Right cardiac atrium (tissue), 5 donors: ENCODE measurements at regions not wholly inside any gene's neighbourhood (a gene's known extent, or its start where the extent isn't known, plus 50 kb on each side); places are given as distances from the start of the nearest gene placed in this dataset.

Experiments used
- ATAC-seq, 2 donors: fragments of 200-7000 bp; cut with Tn5 transposase; one replicate each; pipeline versions ENCODE4 v1.8.0 to v1.9.1; 2020; ENCODE audit warnings: moderate library complexity in 2 of 2, mild to moderate bottlenecking in 1 of 2
- DNase-seq, 3 donors: peaks; one replicate each; pipeline ENCODE4 v3.0.0-alpha.2; 2020
- H3K27ac ChIP-seq: one replicate; pipeline ENCODE4 v1.5.1; 2013; ENCODE audit warnings: mild to moderate bottlenecking, low read length, control low read depth, moderate library complexity
- H3K27me3 ChIP-seq: one replicate; pipeline ENCODE4 v1.6.1; 2013; ENCODE audit not compliant: control insufficient read depth, insufficient read depth
- H3K4me1 ChIP-seq: one replicate; pipeline ENCODE4 v1.6.1; 2013; ENCODE audit warnings: low read length; ENCODE audit not compliant: control insufficient read depth, insufficient read depth
- H3K4me3 ChIP-seq: one replicate; pipeline ENCODE4 v1.5.1; 2013; ENCODE audit warnings: low read length, control low read depth
- H3K9me3 ChIP-seq: one replicate; pipeline ENCODE4 v1.6.1; 2013; ENCODE audit warnings: low read length; ENCODE audit not compliant: control insufficient read depth
- WGBS: extraction: QIAGEN DNeasy Blood & Tissue Kit; methylation state at CpG from one replicate; pipeline ENCODE4 v1.1.7; 2013; 5-methylcytosine and 5-hydroxymethylcytosine counted together
- intact Hi-C, 4 donors: fragments of 100-400 bp; cut with DNase I; formaldehyde crosslinking; loops; one replicate each; pipeline versions ENCODE4 v1.11.0 to v1.14.0; 2022 to 2023
- donor health status: healthy with polysubstance abuse.
- donor health status: DM: no; HTN: yes; CAD: no.
- donor health status: DM: no; HTN: no; CAD: no.
- donor health status: DM: no; HTN: yes; CAD: no; lungs with severe emphysema.
- donor health status: DM: yes; HTN: yes; CAD: no.

DNA sequence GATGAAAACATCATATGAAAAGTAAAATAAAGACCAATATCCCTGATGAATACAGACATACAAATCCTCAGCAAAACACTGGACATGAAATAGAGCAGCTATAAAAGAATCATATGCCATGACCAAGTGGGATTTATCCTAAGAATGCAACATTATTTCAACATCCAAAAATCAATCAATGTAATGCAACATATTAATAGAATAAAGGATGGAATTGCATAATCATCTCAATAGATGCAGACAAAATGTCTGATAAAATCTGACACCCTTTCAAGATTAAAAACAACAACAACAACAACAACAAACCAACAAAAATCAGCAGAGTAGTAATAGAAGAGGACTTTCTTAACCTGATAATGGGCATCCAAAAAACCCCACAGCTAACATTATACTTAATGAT is 63.8 kb upstream of the IL1R1 start:
- H3K27ac ChIP-seq, result no peak overlapping the region
- no peaks in the 10 kb centered on the region for H3K27me3 ChIP-seq
- H3K4me1 ChIP-seq, result peaks cover 4% of the 10 kb centered on the region
- no peaks in the 10 kb centered on the region for H3K9me3 ChIP-seq
- intact Hi-C loops, result loop anchor here in 1 of 4 donors (10.0 kb wide), 1 partner anchor 66 kb away; the partner anchor contains the start of gene IL1R1
- DNase-seq (no peak), ATAC-seq (no peak)
- H3K4me3 ChIP-seq, result no peak overlapping the region

DNA sequence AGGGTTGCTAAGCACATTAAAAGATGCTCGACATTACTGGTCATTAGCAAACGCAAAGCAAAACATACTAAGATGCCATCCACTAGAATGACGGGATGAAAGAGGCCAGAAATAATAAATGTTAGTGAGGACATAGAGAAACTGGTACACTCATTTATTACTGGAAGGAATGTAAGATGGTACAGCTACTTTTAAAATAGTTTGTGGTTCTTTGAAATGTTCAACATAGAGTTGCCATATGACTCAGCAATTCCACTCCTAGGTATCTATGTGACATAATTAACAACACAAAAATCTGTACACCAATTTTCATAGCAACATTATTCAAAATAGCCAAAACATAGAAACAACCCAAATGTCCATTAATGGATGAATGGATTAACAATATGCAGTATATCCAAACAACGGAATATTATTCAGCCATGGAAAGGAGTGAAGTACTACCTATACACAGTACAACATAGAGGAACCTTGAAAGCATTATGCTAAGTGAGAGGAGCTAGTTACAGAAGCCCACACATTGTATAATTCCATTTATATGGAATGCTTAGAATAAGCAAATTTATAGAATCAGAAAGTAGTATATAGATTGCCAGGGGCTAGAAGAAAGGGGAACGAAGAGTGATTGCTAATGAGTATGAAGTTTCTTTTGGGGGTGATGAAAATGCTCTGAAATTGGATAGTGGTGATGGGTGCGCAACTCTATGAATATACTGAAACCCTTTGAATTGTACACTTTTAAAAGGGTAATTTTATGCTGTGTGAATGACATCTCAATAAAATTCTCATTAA is 61.9 kb upstream of the IL1R1 start:
- Histone ChIP-seq H3K9me3 (no peaks in the 10 kb centered on the region), H3K27me3 (no peaks in the 10 kb centered on the region), H3K4me3 (no peak overlapping the region), H3K4me1 (peaks cover 4% of the 10 kb centered on the region), H3K27ac (no peak overlapping the region)
- no peak for ATAC-seq
- intact Hi-C loops, result no loop called here
- DNase-seq, result no peak
- WGBS, result 96% methylated on average over 6 of the region's 6 CpGs

DNA sequence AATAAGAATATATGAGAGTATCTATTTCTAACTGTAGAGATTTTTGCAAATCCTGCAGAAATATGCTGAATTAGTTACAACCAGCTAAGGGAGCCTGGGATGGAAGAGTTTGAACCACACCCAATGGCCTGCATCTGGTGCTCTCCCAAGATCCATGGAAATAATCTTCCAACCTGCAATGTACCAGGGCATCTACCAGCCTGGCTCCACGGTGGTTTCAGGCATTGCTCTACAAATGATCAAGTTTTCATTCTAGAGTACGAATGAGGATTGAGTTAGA is 61.4 kb upstream of the IL1R1 start:
- ATAC-seq, result no peak
- WGBS, result 83% methylated on average over 2 of the region's 2 CpGs
- DNase-seq, result no peak
- H3K4me1 ChIP-seq, result peaks cover 4% of the 10 kb centered on the region
- no peaks in the 10 kb centered on the region for H3K27me3 ChIP-seq
- intact Hi-C loops, result no loop called here
- no peak overlapping the region for H3K4me3 ChIP-seq
- no peak overlapping the region for H3K27ac ChIP-seq
- no peaks in the 10 kb centered on the region for H3K9me3 ChIP-seq

DNA sequence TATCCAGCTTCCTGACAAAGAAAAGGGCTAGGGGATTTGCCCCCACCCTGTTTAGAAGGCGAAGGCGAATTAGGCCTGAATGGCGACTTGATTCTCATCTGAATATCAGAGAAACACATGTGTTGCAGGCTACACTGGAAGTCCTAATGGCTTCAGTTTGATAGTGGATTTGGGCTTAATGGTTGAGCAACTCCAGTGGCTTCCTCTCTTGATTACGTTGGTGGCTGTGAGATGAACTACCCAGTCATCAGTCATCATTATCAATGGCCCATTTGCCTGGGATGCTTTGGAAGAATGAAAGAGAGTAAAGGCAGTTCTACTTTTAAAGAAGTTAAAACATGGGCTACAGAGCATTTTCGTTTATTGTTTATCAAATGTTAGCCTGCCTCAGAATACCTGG is 60.9 kb upstream of the IL1R1 start:
- Histone ChIP-seq H3K9me3 (no peaks in the 10 kb centered on the region), H3K27ac (no peak overlapping the region), H3K4me1 (peaks cover 4% of the 10 kb centered on the region), H3K27me3 (no peaks in the 10 kb centered on the region), H3K4me3 (no peak overlapping the region)
- WGBS, result 88% methylated on average over 5 of the region's 5 CpGs
- DNase-seq, result no peak
- ATAC-seq, result no peak
- intact Hi-C loops, result no loop called here

GRCh38 chr2:102082571-102083392 is 59.8 kb upstream of the IL1R1 start:
- Histone ChIP-seq H3K27me3 (no peaks in the 10 kb centered on the region), H3K4me3 (no peak overlapping the region), H3K4me1 (peaks cover 4% of the 10 kb centered on the region), H3K9me3 (no peaks in the 10 kb centered on the region), H3K27ac (peak overlapping the region; percentile 86)
- no peak for DNase-seq
- intact Hi-C loops, result no loop called here
- peak; percentile 79 to 91 for ATAC-seq
- WGBS, result 29% methylated on average over 10 of the region's 10 CpGs

DNA sequence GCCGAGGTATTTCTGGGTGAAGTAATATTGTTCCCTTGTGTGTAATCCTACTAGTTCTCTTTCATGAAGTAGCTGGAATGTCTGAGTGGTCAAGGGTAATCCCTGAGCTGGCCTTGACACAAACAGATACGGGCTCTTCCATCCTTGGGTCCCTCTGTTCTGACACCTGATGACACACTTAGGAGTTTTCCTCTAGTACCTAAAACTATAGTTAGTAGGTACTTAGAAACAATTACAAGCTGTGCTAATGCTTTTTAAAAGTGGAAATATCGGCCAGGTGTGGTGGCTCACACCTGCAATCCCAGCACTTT is 59.2 kb upstream of the IL1R1 start:
- Histone ChIP-seq H3K4me3 (no peak overlapping the region), H3K9me3 (no peaks in the 10 kb centered on the region), H3K4me1 (peaks cover 4% of the 10 kb centered on the region), H3K27ac (no peak overlapping the region), H3K27me3 (no peaks in the 10 kb centered on the region)
- intact Hi-C loops, result no loop called here
- DNase-seq (no peak), ATAC-seq (no peak)
- 91% methylated on average over 3 of the region's 3 CpGs for WGBS

- DNase-seq (no peak), ATAC-seq (no peak)
- intact Hi-C loops, result no loop called here
- Histone ChIP-seq H3K9me3 (no peaks in the 10 kb centered on the region), H3K27me3 (no peaks in the 10 kb centered on the region), H3K27ac (no peak overlapping the region), H3K4me1 (peaks cover 4% of the 10 kb centered on the region), H3K4me3 (no peak overlapping the region)
- 72% methylated on average over 2 of the region's 2 CpGs for WGBS
Measured at GRCh38 chr2:102084651-102085050, 57.9 kb upstream of the IL1R1 start.

DNA sequence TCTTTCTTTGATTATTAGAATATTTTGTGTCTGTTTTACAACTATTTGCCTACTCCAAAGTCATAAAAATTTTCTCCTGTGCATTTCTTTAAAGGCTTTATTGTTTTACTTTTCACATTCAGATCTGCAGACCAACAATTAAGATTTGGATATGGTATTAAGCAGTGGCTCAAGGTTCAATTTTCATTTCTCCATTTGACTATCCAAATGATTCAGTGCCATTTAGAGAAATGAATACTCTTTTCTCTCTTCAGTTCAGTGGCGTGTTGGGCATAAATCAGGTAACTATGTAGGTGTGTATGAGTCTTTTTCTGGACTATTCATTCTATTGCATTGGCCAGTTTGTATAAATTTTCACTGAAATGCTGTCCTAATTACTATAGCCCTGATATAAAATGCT is 57.3 kb upstream of the IL1R1 start:
- Histone ChIP-seq H3K27me3 (no peaks in the 10 kb centered on the region), H3K9me3 (no peaks in the 10 kb centered on the region), H3K27ac (no peak overlapping the region), H3K4me1 (peaks cover 4% of the 10 kb centered on the region), H3K4me3 (no peak overlapping the region)
- 93% methylated on average over 1 of the region's 1 CpG for WGBS
- intact Hi-C loops, result no loop called here
- ATAC-seq, result no peak
- no peak for DNase-seq

- Histone ChIP-seq H3K27me3 (no peaks in the 10 kb centered on the region), H3K9me3 (no peaks in the 10 kb centered on the region), H3K4me3 (no peak overlapping the region), H3K4me1 (peaks cover 4% of the 10 kb centered on the region), H3K27ac (no peak overlapping the region)
- 69% methylated on average over 6 of the region's 6 CpGs for WGBS
- ATAC-seq, result no peak
- DNase-seq, result no peak
- intact Hi-C loops, result no loop called here
Measured at GRCh38 chr2:102086150-102086872, 56.2 kb upstream of the IL1R1 start.

DNA sequence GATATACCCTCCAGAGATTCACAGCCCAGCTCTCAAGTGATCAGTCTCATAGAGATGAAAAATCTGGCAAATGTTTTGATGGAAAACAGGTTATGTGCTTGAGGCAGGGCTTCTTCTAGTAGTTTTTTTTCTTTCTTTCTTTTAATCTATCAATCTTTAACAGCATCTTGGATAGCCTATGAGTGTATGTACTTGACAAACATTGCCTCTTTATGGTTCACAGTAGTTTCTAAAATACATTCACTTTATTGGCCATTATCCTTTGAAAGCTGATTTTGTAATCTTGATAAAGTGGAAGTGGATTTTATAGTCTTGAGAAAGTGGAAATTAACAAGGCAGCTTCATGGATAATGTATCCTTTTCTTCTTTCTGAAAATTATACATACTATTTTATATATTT is 51.4 kb upstream of the IL1R1 start:
- Histone ChIP-seq H3K27ac (no peak overlapping the region), H3K4me3 (no peak overlapping the region), H3K9me3 (no peaks in the 10 kb centered on the region), H3K27me3 (no peaks in the 10 kb centered on the region), H3K4me1 (no peaks in the 10 kb centered on the region)
- ATAC-seq (no peak), DNase-seq (no peak)
- intact Hi-C loops, result no loop called here

- no peak for ATAC-seq
- Histone ChIP-seq H3K4me1 (no peaks in the 10 kb centered on the region), H3K27ac (no peak overlapping the region), H3K4me3 (no peak overlapping the region), H3K9me3 (no peaks in the 10 kb centered on the region), H3K27me3 (no peaks in the 10 kb centered on the region)
- WGBS, result 100% methylated on average over 1 of the region's 1 CpG
- DNase-seq, result no peak
- intact Hi-C loops, result no loop called here
Measured at GRCh38 chr2:102091908-102092307, 50.6 kb upstream of the IL1R1 start.
